Activated B cell treated with CpG ODN at 0.5 μM for 24 hours (primary cell): ENCODE measurements at regions not wholly inside any gene's neighbourhood (a gene's known extent, or its start where the extent isn't known, plus 50 kb on each side); places are given as distances from the start of the nearest gene placed in this dataset.

Experiments
- ATAC-seq: fragments of 200-7000 bp; cut with Tn5 transposase; one replicate; pipeline ENCODE4 v1.10.0; 2021; ENCODE audit warnings: low read depth, mild to moderate bottlenecking, moderate library complexity
- CTCF ChIA-PET: fragments of 350-600 bp; sonication (Branson Sonifier 250); formaldehyde crosslinking; loops from one replicate; lab custom pipeline; 2021; ENCODE audit warnings: antibody characterized with exemption; lab: Charles Lee
- POLR2A ChIA-PET: fragments of 350-600 bp; sonication (Branson Sonifier 250); formaldehyde crosslinking; loops from one replicate; lab custom pipeline; 2021; ENCODE audit warnings: antibody characterized with exemption; lab: Charles Lee
- DNase-seq: peaks from one replicate; pipeline ENCODE4 v3.0.0; 2022
- H3K27ac Mint-ChIP-seq: one replicate; pipeline ENCODE4 v1.8.0; 2020; ENCODE audit warnings: mixed read lengths
- H3K27me3 Mint-ChIP-seq: one replicate; pipeline ENCODE4 v1.8.0; 2021; ENCODE audit warnings: mixed read lengths
- H3K36me3 Mint-ChIP-seq: one replicate; pipeline ENCODE4 v1.8.0; 2021; ENCODE audit warnings: low read depth, mixed read lengths
- H3K4me1 Mint-ChIP-seq: one replicate; pipeline ENCODE4 v1.8.0; 2021; ENCODE audit warnings: mixed read lengths
- H3K4me3 Mint-ChIP-seq: one replicate; pipeline ENCODE4 v1.8.0; 2020; ENCODE audit warnings: mild to moderate bottlenecking, mixed read lengths
- H3K9me3 Mint-ChIP-seq: one replicate; pipeline ENCODE4 v1.8.0; 2020; ENCODE audit warnings: mixed read lengths
- CTCF ChIP-seq: fragments of 200-600 bp; IDR thresholded peaks from one replicate; pipeline ENCODE4 v1.8.0; 2022; ENCODE audit warnings: antibody characterized with exemption, mild to moderate bottlenecking
- intact Hi-C: fragments of 100-400 bp; cut with micrococcal nuclease; formaldehyde crosslinking; loops from one replicate; pipeline ENCODE4 v1.15.1; 2024

GRCh38 chr4:170610434-170610833 is 520.7 kb upstream of the AADAT start:
- no peak overlapping the region for H3K4me3 Mint-ChIP-seq
- no peaks in the 10 kb centered on the region for H3K36me3 Mint-ChIP-seq
- H3K27me3 Mint-ChIP-seq = no peaks in the 10 kb centered on the region
- POLR2A ChIA-PET = no interaction called here
- H3K27ac Mint-ChIP-seq = no peak overlapping the region
- H3K4me1 Mint-ChIP-seq = no peaks in the 10 kb centered on the region
- CTCF ChIA-PET = no interaction called here
- TF ChIP-seq CTCF = no peak
- DNase-seq = no peak
- H3K9me3 Mint-ChIP-seq = peaks cover 3% of the 10 kb centered on the region
- ATAC-seq = no peak
- intact Hi-C loops = no loop called here

DNA sequence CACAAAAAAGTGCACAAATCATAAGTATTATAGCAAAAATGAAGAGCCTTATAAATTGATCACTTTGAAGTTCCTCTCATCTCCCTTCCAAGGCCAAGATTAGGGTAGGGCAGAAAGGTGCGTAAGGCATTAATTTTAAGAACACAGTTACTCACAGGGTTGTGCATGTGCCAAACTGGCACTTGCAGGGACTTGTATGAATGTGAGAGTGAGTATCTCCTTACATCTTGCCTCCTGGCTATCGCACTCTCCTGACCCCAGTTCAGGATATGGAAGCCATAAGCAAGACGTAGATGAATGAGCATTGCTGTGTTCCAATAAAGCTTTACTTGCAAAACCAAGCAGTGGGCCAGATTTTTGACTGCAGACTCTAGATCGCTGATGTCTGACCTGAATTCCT is 510.1 kb upstream of the AADAT start:
- ATAC-seq (no peak), DNase-seq (no peak)
- H3K36me3 Mint-ChIP-seq = no peaks in the 10 kb centered on the region
- H3K27me3 Mint-ChIP-seq = no peaks in the 10 kb centered on the region
- intact Hi-C loops = no loop called here
- H3K4me1 Mint-ChIP-seq = no peaks in the 10 kb centered on the region
- no peak overlapping the region for H3K27ac Mint-ChIP-seq
- POLR2A ChIA-PET = no interaction called here
- TF ChIP-seq CTCF = no peak
- H3K4me3 Mint-ChIP-seq = no peak overlapping the region
- CTCF ChIA-PET = no interaction called here
- peaks cover 2% of the 10 kb centered on the region for H3K9me3 Mint-ChIP-seq

GRCh38 chr4:170591076-170591475 is 501.3 kb upstream of the AADAT start:
- DNase-seq = no peak
- TF ChIP-seq CTCF = no peak
- no peaks in the 10 kb centered on the region for H3K9me3 Mint-ChIP-seq
- no peak overlapping the region for H3K4me3 Mint-ChIP-seq
- H3K36me3 Mint-ChIP-seq = no peaks in the 10 kb centered on the region
- POLR2A ChIA-PET = no interaction called here
- intact Hi-C loops = no loop called here
- no peak for ATAC-seq
- H3K27me3 Mint-ChIP-seq = no peaks in the 10 kb centered on the region
- CTCF ChIA-PET = no interaction called here
- H3K27ac Mint-ChIP-seq = no peak overlapping the region
- no peaks in the 10 kb centered on the region for H3K4me1 Mint-ChIP-seq

GRCh38 chr4:170589597-170590191 is 499.9 kb upstream of the AADAT start:
- intact Hi-C loops = loop anchor here (10.0 kb wide), 1 partner anchor 755 kb away; no protein-coding TSS in a partner anchor
- POLR2A ChIA-PET = no interaction called here
- Mint-ChIP-seq H3K36me3 (no peaks in the 10 kb centered on the region), H3K27me3 (no peaks in the 10 kb centered on the region), H3K9me3 (no peaks in the 10 kb centered on the region), H3K4me3 (no peak overlapping the region), H3K27ac (no peak overlapping the region), H3K4me1 (no peaks in the 10 kb centered on the region)
- no peak for ATAC-seq
- no peak for DNase-seq
- CTCF ChIA-PET = no interaction called here
- no peak for TF ChIP-seq CTCF

DNA sequence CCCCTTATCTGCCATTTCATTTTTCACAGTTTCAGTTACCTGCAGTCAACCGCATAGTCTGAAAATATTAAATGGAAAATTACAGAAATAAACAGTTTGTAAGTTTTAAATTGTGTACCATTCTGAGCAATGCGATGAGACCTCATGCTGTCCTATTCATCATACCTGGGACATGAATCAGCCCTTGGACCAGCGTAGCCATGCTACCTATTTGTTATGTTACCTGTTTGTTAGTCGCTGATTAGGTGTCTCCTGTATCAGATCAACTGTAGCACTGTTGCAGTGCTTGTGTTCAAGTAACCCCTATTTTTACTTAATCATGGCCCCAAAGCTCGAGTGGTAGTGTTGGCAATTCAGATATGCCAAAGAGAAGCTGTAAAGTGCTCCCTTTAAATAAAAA is 492.2 kb upstream of the AADAT start:
- POLR2A ChIA-PET = no interaction called here
- no peak for ATAC-seq
- Mint-ChIP-seq H3K4me3 (no peak overlapping the region), H3K4me1 (no peaks in the 10 kb centered on the region), H3K27ac (no peak overlapping the region), H3K36me3 (no peaks in the 10 kb centered on the region), H3K27me3 (no peaks in the 10 kb centered on the region), H3K9me3 (peaks cover 3% of the 10 kb centered on the region)
- CTCF ChIA-PET = no interaction called here
- intact Hi-C loops = loop anchor here (10.0 kb wide), 1 partner anchor 747 kb away; no protein-coding TSS in a partner anchor
- no peak for DNase-seq
- no peak for TF ChIP-seq CTCF
